ENCODE measurements at regions not wholly inside any gene's neighbourhood (a gene's known extent, or its start where the extent isn't known, plus 50 kb on each side); places are given as distances from the start of the nearest gene placed in this dataset.
"Not testable (repeated sequence)": the region's sequence is repeated elsewhere in the genome, so short reads cannot be mapped to it uniquely, and the experiment has no call there.

GRCh38 chr9:82417501-82417900 lies 428.9 kb downstream of the SPATA31D1 start:
- Mint-ChIP-seq H3K4me1 (ENCODE audit: low read depth) (no peaks in the 10 kb centered on the region), H3K4me3 (no peak overlapping the region), H3K36me3 (ENCODE audit: low read depth) (no peaks in the 10 kb centered on the region), H3K27ac (no peak overlapping the region), H3K27me3 (no peaks in the 10 kb centered on the region), H3K9me3 (peaks cover 6% of the 10 kb centered on the region)

GRCh38 chr9:82418334-82418733 lies 429.8 kb downstream of the SPATA31D1 start:
- Mint-ChIP-seq H3K9me3 (peaks cover 6% of the 10 kb centered on the region), H3K4me1 (ENCODE audit: low read depth) (no peaks in the 10 kb centered on the region), H3K4me3 (no peak overlapping the region), H3K36me3 (ENCODE audit: low read depth) (no peaks in the 10 kb centered on the region), H3K27me3 (no peaks in the 10 kb centered on the region), H3K27ac (no peak overlapping the region)

- Mint-ChIP-seq H3K9me3 (peaks cover 6% of the 10 kb centered on the region), H3K36me3 (ENCODE audit: low read depth) (no peaks in the 10 kb centered on the region), H3K27ac (no peak overlapping the region), H3K27me3 (no peaks in the 10 kb centered on the region), H3K4me1 (ENCODE audit: low read depth) (no peaks in the 10 kb centered on the region), H3K4me3 (no peak overlapping the region)
Observed at GRCh38 chr9:82419696-82420486, 431.3 kb downstream of the SPATA31D1 start.

- Mint-ChIP-seq H3K27me3 (no peaks in the 10 kb centered on the region), H3K4me1 (ENCODE audit: low read depth) (no peaks in the 10 kb centered on the region), H3K9me3 (peaks cover 3% of the 10 kb centered on the region), H3K4me3 (no peak overlapping the region), H3K36me3 (ENCODE audit: low read depth) (no peaks in the 10 kb centered on the region), H3K27ac (no peak overlapping the region)
Observed at GRCh38 chr9:82421498-82421897, 432.9 kb downstream of the SPATA31D1 start.

- peaks cover 6% of the 10 kb centered on the region for H3K9me3 Mint-ChIP-seq
Observed at GRCh38 chr9:82423700-82424099, 435.1 kb downstream of the SPATA31D1 start.

GRCh38 chr9:82424599-82425120 lies 436.1 kb downstream of the SPATA31D1 start:
- Mint-ChIP-seq H3K4me3 (no peak overlapping the region), H3K4me1 (ENCODE audit: low read depth) (no peaks in the 10 kb centered on the region), H3K9me3 (peaks cover 6% of the 10 kb centered on the region), H3K27ac (no peak overlapping the region), H3K27me3 (no peaks in the 10 kb centered on the region), H3K36me3 (ENCODE audit: low read depth) (no peaks in the 10 kb centered on the region)

More at GRCh38 chr9:82423700-82424099, 435.1 kb downstream of the SPATA31D1 start:
- Mint-ChIP-seq H3K4me3 (no peak overlapping the region), H3K27ac (no peak overlapping the region), H3K4me1 (ENCODE audit: low read depth) (no peaks in the 10 kb centered on the region), H3K36me3 (ENCODE audit: low read depth) (no peaks in the 10 kb centered on the region), H3K27me3 (no peaks in the 10 kb centered on the region)

GRCh38 chr9:82431121-82431520 lies 442.5 kb downstream of the SPATA31D1 start:
- Mint-ChIP-seq H3K9me3 (peaks cover 15% of the 10 kb centered on the region), H3K27ac (no peak overlapping the region), H3K27me3 (no peaks in the 10 kb centered on the region), H3K4me1 (ENCODE audit: low read depth) (no peaks in the 10 kb centered on the region), H3K36me3 (ENCODE audit: low read depth) (no peaks in the 10 kb centered on the region), H3K4me3 (no peak overlapping the region)

GRCh38 chr9:82433290-82433931 lies 444.8 kb downstream of the SPATA31D1 start:
- peaks cover 15% of the 10 kb centered on the region for H3K9me3 Mint-ChIP-seq
- H3K27ac Mint-ChIP-seq; H3K27me3 Mint-ChIP-seq; H3K4me3 Mint-ChIP-seq; H3K36me3 Mint-ChIP-seq (ENCODE audit: low read depth); H3K4me1 Mint-ChIP-seq (ENCODE audit: low read depth): not testable (repeated sequence)

GRCh38 chr9:82436475-82436874 lies 447.9 kb downstream of the SPATA31D1 start:
- H3K4me1 Mint-ChIP-seq (ENCODE audit: low read depth): no peaks in the 10 kb centered on the region
- H3K27ac Mint-ChIP-seq: no peak overlapping the region
- H3K27me3 Mint-ChIP-seq: no peaks in the 10 kb centered on the region
- no peaks in the 10 kb centered on the region for H3K36me3 Mint-ChIP-seq (ENCODE audit: low read depth)
- peaks cover 31% of the 10 kb centered on the region for H3K9me3 Mint-ChIP-seq
- H3K4me3 Mint-ChIP-seq: no peak overlapping the region

- H3K4me3 Mint-ChIP-seq; H3K36me3 Mint-ChIP-seq (ENCODE audit: low read depth); H3K27me3 Mint-ChIP-seq; H3K4me1 Mint-ChIP-seq (ENCODE audit: low read depth); H3K27ac Mint-ChIP-seq: not testable (repeated sequence)
- H3K9me3 Mint-ChIP-seq: peaks cover 31% of the 10 kb centered on the region
Observed at GRCh38 chr9:82437183-82437582, 448.6 kb downstream of the SPATA31D1 start.

GRCh38 chr9:82438581-82438980 lies 450.0 kb downstream of the SPATA31D1 start:
- Mint-ChIP-seq H3K4me3 (no peak overlapping the region), H3K4me1 (ENCODE audit: low read depth) (no peaks in the 10 kb centered on the region), H3K36me3 (ENCODE audit: low read depth) (no peaks in the 10 kb centered on the region), H3K27ac (no peak overlapping the region), H3K27me3 (no peaks in the 10 kb centered on the region), H3K9me3 (peaks cover 31% of the 10 kb centered on the region)

- Mint-ChIP-seq H3K27me3 (no peaks in the 10 kb centered on the region), H3K4me1 (ENCODE audit: low read depth) (no peaks in the 10 kb centered on the region), H3K36me3 (ENCODE audit: low read depth) (no peaks in the 10 kb centered on the region), H3K4me3 (no peak overlapping the region), H3K9me3 (peaks cover 43% of the 10 kb centered on the region), H3K27ac (no peak overlapping the region)
Observed at GRCh38 chr9:82443312-82443711, 454.7 kb downstream of the SPATA31D1 start.

- Mint-ChIP-seq H3K36me3 (ENCODE audit: low read depth) (no peaks in the 10 kb centered on the region), H3K9me3 (peaks cover 27% of the 10 kb centered on the region), H3K4me3 (no peak overlapping the region), H3K27me3 (peaks cover 4% of the 10 kb centered on the region), H3K4me1 (ENCODE audit: low read depth) (no peaks in the 10 kb centered on the region), H3K27ac (no peak overlapping the region)
Observed at GRCh38 chr9:82445556-82445955, 457.0 kb downstream of the SPATA31D1 start.

- no peak overlapping the region for H3K4me3 Mint-ChIP-seq
- peaks cover 40% of the 10 kb centered on the region for H3K9me3 Mint-ChIP-seq
- no peaks in the 10 kb centered on the region for H3K36me3 Mint-ChIP-seq (ENCODE audit: low read depth)
- no peak overlapping the region for H3K27ac Mint-ChIP-seq
- H3K27me3 Mint-ChIP-seq: peaks cover 4% of the 10 kb centered on the region
- H3K4me1 Mint-ChIP-seq (ENCODE audit: low read depth): no peaks in the 10 kb centered on the region
Observed at GRCh38 chr9:82447343-82447742, 458.8 kb downstream of the SPATA31D1 start.

- Mint-ChIP-seq H3K4me3 (no peak overlapping the region), H3K27ac (no peak overlapping the region), H3K36me3 (ENCODE audit: low read depth) (no peaks in the 10 kb centered on the region), H3K27me3 (peaks cover 4% of the 10 kb centered on the region), H3K4me1 (ENCODE audit: low read depth) (no peaks in the 10 kb centered on the region), H3K9me3 (peaks cover 38% of the 10 kb centered on the region)
Observed at GRCh38 chr9:82449986-82450385, 461.4 kb downstream of the SPATA31D1 start.
